GM12864 (cell line): ENCODE measurements at regions not wholly inside any gene's neighbourhood (a gene's known extent, or its start where the extent isn't known, plus 50 kb on each side); places are given as distances from the start of the nearest gene placed in this dataset.

Source experiments
- DNase-seq: peaks from one replicate; pipeline ENCODE4 v3.0.0-alpha.2; 2011; ENCODE audit warnings: low read depth
- H3K4me3 ChIP-seq: 2 replicates; pipeline ENCODE4 v1.5.1; 2011; ENCODE audit warnings: mild to moderate bottlenecking, low read depth, low read length, control low read depth
- TF ChIP-seq, protein P1 (sequence below): IDR thresholded peaks from 2 replicates; pipeline ENCODE4 v1.5.1; 2011; ENCODE audit warnings: low read depth, mild to moderate bottlenecking, moderate library complexity, low read length, control low read depth, inconsistent platforms; ENCODE audit errors: missing control alignments

DNA sequence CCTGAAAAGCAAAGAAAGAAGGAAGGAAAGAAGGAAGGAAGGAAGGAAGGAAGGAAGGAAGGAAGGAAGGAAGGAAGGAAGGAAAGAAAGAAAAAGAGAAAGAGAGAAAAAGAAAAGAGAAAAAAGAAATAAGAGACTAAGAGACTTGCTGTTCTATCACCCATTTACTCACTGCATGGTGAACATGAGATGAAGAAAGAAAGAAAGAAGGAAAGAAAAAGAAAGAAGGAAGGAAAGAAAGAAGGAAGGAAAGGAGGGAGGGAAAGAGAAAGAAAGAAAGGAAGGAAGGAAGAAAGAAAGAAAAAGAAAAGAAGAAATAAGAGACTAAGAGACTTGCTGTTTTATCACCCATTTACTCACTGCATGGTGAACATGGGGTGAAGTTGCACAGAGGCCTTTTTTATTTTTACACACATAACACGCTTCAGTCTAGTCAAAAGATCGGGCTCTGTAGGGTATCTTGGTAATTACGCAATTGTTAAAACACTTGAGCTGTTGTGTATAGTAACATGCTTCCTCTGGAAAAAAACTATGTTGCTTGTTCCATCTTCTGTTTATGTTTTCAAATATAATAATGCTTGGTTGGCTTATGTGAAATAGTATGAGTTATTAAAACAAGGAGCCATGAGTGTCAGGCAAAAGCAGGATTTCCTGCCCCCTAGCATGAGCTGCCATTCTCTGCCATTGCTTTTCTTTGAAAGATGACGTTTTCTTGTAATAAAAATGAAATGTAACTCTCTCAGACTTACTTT, 119.3 kb upstream of the ZNF608 start:
- DNase-seq, result no peak
- H3K4me3 ChIP-seq, result no peak overlapping the region
- TF ChIP-seq, protein P1, sequence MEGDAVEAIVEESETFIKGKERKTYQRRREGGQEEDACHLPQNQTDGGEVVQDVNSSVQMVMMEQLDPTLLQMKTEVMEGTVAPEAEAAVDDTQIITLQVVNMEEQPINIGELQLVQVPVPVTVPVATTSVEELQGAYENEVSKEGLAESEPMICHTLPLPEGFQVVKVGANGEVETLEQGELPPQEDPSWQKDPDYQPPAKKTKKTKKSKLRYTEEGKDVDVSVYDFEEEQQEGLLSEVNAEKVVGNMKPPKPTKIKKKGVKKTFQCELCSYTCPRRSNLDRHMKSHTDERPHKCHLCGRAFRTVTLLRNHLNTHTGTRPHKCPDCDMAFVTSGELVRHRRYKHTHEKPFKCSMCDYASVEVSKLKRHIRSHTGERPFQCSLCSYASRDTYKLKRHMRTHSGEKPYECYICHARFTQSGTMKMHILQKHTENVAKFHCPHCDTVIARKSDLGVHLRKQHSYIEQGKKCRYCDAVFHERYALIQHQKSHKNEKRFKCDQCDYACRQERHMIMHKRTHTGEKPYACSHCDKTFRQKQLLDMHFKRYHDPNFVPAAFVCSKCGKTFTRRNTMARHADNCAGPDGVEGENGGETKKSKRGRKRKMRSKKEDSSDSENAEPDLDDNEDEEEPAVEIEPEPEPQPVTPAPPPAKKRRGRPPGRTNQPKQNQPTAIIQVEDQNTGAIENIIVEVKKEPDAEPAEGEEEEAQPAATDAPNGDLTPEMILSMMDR, result no peak

DNA sequence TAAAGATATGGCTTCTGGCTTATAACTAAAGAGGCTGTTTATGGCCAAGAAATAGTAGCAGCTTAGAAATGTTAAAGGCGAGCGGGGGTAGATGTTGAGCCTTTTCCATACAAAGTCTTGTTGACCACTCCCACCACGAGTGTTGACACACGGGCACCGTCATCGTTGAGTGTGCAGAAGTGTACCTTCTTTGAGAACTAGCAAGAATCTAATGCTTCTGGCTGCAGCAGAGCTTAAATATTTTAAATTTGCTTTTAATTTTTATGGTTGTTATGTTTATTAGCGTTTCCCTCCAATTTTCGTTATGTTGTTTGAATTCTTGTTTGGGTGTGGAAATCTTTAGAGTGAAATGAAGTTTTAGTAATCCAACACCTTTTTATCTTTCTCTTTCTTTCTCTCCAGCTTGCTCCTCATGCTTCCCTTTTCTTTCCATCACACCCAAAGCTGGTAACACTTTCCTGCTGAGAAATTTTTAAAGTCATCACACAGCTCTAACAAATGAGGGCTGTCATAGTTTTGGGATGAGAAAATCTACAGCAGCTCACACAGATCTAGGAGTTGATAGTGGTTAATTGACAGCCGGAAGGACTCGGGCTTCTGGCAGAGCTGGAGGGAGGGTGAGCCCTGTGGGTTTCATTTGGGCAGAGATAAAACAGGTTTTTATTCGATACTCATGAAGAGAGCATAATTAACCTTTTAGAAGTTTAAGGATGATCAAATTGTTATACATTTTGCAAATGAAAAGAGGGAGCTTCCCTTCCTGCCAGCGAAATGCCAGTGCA, 120.1 kb upstream of the ZNF608 start:
- H3K4me3 ChIP-seq, result no peak overlapping the region
- TF ChIP-seq, protein P1, result no peak
- DNase-seq, result no peak

DNA sequence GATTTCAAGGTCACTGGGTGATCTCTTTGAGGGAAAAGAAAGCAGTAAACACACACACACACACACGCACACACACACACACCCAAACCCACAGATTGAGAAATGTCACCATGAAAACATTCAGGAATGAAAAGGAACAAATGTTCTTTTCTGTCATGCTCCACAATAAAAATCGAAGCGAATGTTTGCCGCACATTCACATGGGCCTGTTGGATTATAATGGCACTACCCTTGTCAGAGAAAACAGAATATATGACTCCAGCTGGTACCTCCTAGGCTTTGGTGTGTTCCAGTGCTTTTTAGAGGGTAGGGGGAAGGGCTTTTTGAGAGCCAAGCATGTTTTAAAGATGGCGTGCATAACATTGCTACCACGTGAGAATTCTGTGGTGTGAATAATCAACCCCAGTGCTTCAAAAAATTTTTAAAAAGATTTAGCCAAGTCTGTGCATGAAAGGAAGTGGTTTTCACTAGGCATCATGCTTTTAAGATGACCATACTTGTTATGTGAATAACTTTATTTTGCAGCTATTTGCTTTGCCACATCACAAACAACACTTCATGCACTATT, 120.8 kb upstream of the ZNF608 start:
- TF ChIP-seq, protein P1, result no peak
- no peak for DNase-seq
- no peak overlapping the region for H3K4me3 ChIP-seq

DNA sequence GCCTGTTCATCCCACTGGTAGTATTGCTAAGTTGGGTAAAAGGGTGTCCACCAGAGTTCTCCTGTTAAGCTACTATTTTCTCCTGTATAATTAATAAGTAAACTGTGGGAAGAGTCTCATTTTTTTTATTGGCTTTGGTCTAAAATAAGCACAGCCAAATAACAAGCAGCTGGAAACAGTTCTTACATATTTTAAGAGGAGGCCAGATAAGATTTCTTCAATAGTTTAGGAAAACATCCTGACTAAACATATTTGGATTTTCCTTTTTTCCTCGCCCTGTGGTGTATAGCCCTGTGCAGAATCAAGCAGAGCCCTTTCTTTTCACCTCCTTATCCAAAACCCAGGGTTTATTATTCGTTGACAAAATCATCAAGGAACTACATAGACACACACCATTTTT, 122.2 kb upstream of the ZNF608 start:
- H3K4me3 ChIP-seq, result no peak overlapping the region
- TF ChIP-seq, protein P1, result no peak
- no peak for DNase-seq

DNA sequence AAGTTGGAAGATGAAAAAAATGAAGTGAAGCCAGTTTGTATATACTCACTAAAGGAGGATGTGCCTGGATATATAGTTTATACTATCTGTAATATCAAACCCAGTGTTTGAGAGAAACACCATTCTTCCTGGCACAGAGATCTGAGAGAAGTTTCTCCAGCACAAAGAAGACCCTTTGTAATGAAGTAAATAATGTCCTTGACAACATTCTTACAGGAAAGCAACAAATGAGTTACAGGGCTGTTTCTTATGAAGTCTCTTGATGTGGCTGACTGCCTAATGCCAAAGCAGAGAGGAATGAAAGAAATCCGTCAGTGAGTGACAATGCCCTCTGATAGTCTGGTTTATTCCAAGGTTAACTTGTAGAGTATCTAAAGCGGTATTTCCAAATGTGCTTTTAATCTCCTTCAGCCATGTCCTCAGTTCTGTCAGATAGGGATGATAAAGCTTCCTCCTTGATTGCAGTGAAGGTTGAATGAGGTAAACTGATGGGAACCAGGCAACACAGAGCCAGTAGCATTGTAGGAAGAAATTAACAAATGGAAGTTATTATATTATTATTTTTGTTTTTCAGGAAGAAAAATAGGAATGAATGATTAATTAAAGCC, 123.1 kb upstream of the ZNF608 start:
- no peak for DNase-seq
- TF ChIP-seq, protein P1, result no peak
- H3K4me3 ChIP-seq, result no peak overlapping the region

DNA sequence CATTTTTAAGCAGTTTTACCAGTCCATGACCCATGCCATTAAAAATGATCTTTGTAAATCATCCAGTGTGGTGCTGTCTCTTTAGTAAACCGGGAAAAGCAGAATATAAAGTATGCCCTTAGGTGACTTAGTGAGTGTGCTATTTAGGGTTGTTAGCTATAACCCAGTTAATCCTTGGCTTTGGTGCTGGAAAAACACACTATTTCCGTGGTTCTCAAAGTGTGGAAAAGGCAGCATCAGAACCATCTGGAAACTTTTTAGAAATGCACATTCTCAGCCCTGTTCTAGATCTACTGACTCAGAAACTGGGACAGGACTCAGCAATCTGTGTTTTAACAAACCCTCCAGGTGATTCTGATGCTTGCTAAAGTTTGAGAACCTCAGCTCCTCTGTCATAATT, 123.6 kb upstream of the ZNF608 start:
- TF ChIP-seq, protein P1, result no peak
- no peak for DNase-seq
- H3K4me3 ChIP-seq, result no peak overlapping the region
